GM12864 (cell line): ENCODE measurements at regions not wholly inside any gene's neighbourhood (a gene's known extent, or its start where the extent isn't known, plus 50 kb on each side); places are given as distances from the start of the nearest gene placed in this dataset.
A peak's percentile ranks its signal among the peaks of the same experiment; 100 is the strongest.
"Not testable (repeated sequence)": the region's sequence is repeated elsewhere in the genome, so short reads cannot be mapped to it uniquely, and the experiment has no call there.

Experiments used
- DNase-seq: peaks from one replicate; pipeline ENCODE4 v3.0.0-alpha.2; 2011; ENCODE audit warnings: low read depth
- H3K4me3 ChIP-seq: 2 replicates; pipeline ENCODE4 v1.5.1; 2011; ENCODE audit warnings: mild to moderate bottlenecking, low read depth, low read length, control low read depth
- TF ChIP-seq, protein P1 (sequence below): IDR thresholded peaks from 2 replicates; pipeline ENCODE4 v1.5.1; 2011; ENCODE audit warnings: low read depth, mild to moderate bottlenecking, moderate library complexity, low read length, control low read depth, inconsistent platforms; ENCODE audit errors: missing control alignments

DNA sequence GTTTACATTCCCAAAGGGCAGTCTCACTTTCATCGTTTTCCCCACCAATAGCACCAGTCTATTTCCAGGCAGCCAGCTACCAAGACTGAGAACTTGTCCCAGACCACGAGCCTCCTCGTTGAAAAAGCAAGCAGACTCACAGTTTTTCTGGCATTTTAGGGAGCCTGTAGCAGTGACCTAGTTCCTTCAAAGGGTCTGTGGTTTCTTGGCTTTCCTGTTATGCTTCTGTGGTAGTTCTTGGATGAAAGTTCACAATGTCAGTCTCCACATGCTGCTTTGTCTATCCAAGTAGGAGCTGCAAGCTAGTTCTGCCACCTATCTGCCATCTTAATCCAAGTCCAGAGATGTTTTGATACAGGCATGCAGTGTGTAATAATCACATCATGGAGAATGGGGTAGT, 151.6 kb upstream of the ZC4H2 start:
- no peak for DNase-seq
- TF ChIP-seq, protein P1, sequence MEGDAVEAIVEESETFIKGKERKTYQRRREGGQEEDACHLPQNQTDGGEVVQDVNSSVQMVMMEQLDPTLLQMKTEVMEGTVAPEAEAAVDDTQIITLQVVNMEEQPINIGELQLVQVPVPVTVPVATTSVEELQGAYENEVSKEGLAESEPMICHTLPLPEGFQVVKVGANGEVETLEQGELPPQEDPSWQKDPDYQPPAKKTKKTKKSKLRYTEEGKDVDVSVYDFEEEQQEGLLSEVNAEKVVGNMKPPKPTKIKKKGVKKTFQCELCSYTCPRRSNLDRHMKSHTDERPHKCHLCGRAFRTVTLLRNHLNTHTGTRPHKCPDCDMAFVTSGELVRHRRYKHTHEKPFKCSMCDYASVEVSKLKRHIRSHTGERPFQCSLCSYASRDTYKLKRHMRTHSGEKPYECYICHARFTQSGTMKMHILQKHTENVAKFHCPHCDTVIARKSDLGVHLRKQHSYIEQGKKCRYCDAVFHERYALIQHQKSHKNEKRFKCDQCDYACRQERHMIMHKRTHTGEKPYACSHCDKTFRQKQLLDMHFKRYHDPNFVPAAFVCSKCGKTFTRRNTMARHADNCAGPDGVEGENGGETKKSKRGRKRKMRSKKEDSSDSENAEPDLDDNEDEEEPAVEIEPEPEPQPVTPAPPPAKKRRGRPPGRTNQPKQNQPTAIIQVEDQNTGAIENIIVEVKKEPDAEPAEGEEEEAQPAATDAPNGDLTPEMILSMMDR, result no peak
- no peak overlapping the region for H3K4me3 ChIP-seq

DNA sequence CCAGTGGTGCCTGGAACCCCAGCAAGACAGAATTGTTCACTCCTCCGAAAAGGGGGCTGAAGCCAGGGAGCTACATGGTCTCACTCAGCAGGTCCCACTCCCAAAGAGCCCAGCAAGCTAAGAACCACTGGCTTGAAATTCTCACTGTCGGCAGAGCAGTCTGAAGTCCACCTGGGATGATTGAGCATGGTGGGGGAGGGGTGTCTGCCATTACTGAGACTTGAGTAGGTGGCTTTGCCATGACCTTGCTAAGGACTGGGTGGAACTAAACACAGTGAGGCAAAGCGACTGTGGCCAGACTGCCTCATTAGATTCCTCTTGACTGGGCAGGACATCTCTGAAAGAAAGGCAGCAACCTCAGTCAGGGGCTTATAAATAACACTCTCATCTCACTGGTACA, 122.6 kb upstream of the ZC4H2 start:
- no peak overlapping the region for H3K4me3 ChIP-seq
- no peak for DNase-seq
- TF ChIP-seq, protein P1, result no peak

DNA sequence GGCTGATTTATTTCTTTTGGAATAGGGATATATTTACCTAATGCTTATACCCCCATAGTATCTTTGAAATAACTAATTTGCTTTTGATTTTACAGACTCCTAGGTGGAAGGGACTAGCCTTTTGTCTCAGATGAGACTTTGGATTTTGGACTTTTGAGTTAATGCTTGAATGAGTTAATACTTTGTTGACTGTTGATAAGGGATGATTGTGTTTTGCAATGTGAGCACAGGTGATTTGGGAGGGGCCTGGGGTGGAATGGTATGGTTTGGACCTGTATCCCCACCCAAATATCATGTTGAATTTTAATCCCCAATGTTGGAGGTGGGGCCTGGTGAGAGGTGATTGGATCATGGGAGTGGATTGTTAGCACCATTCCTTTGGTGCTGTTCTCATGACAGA, 117.4 kb upstream of the ZC4H2 start:
- H3K4me3 ChIP-seq, result no peak overlapping the region
- DNase-seq, result no peak
- TF ChIP-seq, protein P1, result no peak

DNA sequence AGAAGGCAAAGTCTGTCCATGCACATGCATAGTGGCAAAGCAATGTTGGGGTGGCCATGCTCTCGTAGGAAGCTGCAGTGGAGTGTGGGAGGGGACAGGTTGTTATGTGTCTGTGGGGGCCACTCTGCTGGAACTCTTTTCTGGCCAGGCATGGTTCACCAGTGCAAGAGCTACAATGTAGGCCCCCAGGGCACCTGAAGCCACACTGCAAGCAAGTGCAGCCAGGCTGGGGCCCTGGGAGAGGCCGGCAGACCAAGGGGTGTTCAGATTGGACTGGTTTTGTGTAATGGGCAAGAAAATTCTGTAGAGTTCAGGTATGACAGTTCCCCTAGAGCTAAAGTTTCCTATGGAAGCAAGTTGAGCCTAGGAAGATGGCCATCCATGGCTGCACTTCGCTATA, 97.0 kb upstream of the ZC4H2 start:
- no peak for DNase-seq
- TF ChIP-seq, protein P1, result no peak
- no peak overlapping the region for H3K4me3 ChIP-seq

DNA sequence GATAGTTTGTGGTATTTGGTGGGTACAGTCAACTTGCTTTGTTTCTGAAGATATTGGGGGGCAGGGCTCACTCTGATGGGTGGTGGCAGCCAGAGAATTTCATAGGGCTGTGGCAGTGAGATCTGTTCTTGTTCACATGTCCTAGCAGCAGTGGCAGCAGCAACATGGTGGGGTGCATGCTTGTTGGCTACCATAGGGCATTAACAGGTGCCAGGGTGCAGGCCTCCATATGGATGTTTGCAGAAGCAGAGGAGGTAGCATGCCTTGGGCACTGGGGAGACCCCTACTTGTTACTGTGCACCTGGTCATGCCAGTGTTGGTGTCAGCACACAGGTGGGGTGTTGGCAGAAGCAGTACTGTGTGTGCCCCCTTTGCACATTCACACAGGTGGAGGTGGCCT, 96.3 kb upstream of the ZC4H2 start:
- TF ChIP-seq, protein P1, result no peak

DNA sequence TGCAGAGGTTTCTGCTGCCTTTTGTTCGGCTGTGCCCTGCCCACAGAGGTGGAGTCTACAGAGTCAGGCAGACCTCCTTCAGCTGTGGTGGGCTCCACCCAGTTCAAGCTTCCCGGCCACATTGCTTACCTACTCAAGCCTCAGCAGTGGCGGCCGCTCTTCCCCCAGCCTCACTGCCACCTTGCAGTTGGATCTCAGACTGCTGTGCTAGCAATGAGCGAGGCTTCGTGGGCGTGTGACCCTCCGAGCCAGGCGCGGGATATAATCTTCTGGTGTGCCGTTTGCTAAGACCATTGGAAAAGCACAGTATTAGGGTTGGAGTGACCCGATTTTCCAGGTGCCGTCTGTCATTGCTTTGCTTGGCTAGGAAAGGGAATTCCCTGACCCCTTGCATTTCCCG, 82.4 kb upstream of the ZC4H2 start:
- not testable (repeated sequence) for DNase-seq, H3K4me3 ChIP-seq

More for the DNA sequence above, 96.3 kb upstream of the ZC4H2 start:
- H3K4me3 ChIP-seq, result no peak overlapping the region
- DNase-seq, result no peak

DNA sequence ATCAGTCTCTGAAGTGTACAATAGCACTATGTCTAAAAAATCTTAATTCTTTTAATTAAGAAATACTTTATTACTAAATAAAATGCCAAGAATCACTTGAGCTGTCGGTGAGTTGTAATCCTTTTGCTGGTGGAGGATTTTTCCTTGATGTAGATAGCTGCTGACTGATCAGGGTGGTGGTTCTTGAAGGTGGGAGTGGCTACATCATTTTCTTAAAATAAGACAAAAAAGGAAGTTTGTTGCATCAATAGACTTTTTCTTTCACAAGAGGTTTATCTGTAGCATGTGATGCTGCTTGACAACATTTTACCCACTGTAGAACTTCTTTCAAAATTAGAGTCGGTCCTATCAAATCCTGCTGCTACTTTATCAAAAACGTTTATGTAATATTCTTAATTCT, 68.8 kb upstream of the ZC4H2 start:
- TF ChIP-seq, protein P1, result no peak
- no peak for DNase-seq
- no peak overlapping the region for H3K4me3 ChIP-seq

DNA sequence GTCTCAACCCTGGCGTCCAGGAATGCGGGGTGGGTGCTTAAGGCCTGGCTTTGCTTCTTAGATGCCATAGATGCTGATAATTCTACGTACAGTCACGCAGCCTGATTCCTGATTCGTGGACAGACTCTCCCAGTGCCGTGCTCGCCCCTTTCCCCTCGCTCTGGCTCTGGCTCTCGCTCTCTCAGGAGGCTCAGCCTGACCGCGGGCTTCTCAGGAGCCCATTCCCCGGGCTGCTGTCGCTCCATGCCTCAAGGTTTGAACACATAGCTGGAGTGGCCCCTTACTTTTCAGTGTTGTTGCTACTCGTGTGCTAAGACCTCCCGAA, 59.2 kb upstream of the ZC4H2 start:
- DNase-seq, result no peak
- H3K4me3 ChIP-seq, result peak overlapping the region; percentile 63
- TF ChIP-seq, protein P1, result no peak
